Testis (tissue), 2 donors: ENCODE measurements at regions not wholly inside any gene's neighbourhood (a gene's known extent, or its start where the extent isn't known, plus 50 kb on each side); places are given as distances from the start of the nearest gene placed in this dataset.

Source experiments
- DNase-seq: peaks from one replicate; pipeline ENCODE4 v3.0.0-alpha.2; 2019
- H3K27ac ChIP-seq, 2 donors: fragments of 200-600 bp; sonication (generic); one replicate each; pipeline ENCODE4 v1.5.1; 2019
- H3K27me3 ChIP-seq: fragments of 200-600 bp; sonication (generic); one replicate; pipeline ENCODE4 v1.5.1; 2019
- H3K36me3 ChIP-seq: fragments of 200-600 bp; sonication (generic); one replicate; pipeline ENCODE4 v1.5.1; 2017; ENCODE audit warnings: low read depth; ENCODE audit errors: missing control alignments
- H3K4me1 ChIP-seq: fragments of 200-600 bp; sonication (generic); one replicate; pipeline ENCODE4 v1.5.1; 2019
- H3K4me3 ChIP-seq, 2 donors: fragments of 200-600 bp; sonication (generic); one replicate each; pipeline ENCODE4 v1.5.1; 2017 to 2019
- H3K9me3 ChIP-seq: fragments of 200-600 bp; sonication (generic); one replicate; pipeline ENCODE4 v1.5.1; 2017
- CTCF ChIP-seq, 3 experiments: fragments of 450-650 bp in 2 of 3; fragments of 200-600 bp in 1 of 3; sonication (generic) in 1 of 3; IDR thresholded peaks; one replicate each; pipeline ENCODE4 v1.5.1; 2016 to 2019; ENCODE audit warnings: antibody characterized with exemption in 3 of 3, mild to moderate bottlenecking in 2 of 3, moderate library complexity in 1 of 3
- POLR2A ChIP-seq: fragments of 450-650 bp; IDR thresholded peaks from one replicate; pipeline ENCODE4 v1.6.1; 2017; ENCODE audit warnings: antibody characterized with exemption, mild to moderate bottlenecking, moderate library complexity
- WGBS, 2 donors: methylation state at CpG; one replicate each; pipeline ENCODE4 v1.1.5; 2018; 5-methylcytosine and 5-hydroxymethylcytosine counted together
- intact Hi-C: fragments of 100-400 bp; cut with DNase I; formaldehyde crosslinking; loops from one replicate; pipeline ENCODE4 v1.15.1; 2023; ENCODE audit warnings: low total_unique reads

DNA sequence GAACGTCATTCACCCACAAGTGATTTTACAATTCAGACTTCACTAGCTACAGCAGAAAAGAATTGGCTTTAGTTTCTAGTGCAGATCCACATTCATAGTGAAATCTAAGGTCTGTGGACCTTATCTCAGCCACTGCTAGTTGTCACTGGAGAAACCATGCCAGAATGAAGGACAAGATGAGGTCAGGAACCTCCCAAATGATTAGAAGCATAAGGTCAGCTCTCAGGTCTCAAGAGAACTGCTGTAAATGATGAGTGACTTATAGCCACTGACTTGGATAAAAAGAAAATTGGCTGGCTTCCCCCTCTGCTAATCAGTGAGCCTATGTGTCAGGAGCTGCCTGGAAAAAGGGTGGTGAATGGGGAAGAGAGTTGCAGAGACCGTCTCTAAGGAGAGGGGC lies 265.3 kb upstream of the BMP2 start:
- H3K9me3 ChIP-seq, result no peaks in the 10 kb centered on the region
- H3K4me1 ChIP-seq, result no peaks in the 10 kb centered on the region
- no peaks in the 10 kb centered on the region for H3K36me3 ChIP-seq
- WGBS, 2 donors, result 48 to 51% methylated on average over 2 of the region's 2 CpGs
- intact Hi-C loops, result no loop called here
- no peak for DNase-seq
- H3K27me3 ChIP-seq, result no peaks in the 10 kb centered on the region
- H3K27ac ChIP-seq, result no peak overlapping the region
- no peak for TF ChIP-seq CTCF (IDR thresholded peaks at IDR 0.05)
- TF ChIP-seq POLR2A, result no peak
- no peak overlapping the region for H3K4me3 ChIP-seq

DNA sequence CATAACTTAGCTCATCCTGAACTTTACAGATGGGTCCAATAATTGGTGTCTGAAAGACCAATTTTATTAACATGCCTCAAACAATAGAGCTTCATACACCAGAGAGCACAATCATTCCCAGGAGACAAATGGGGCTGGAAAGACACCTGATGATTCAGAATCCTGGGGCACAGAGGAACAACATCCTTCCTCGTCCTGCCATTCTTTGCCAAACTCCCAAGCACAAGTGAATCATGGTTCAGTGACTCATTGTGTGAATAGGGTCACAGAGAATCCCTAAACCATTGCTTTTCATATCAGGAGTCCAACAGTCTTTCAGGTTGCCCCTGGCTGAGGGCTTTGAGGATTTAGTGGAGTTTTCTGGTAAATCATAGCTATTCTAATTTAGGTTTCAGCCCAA lies 266.4 kb upstream of the BMP2 start:
- Histone ChIP-seq H3K9me3 (no peaks in the 10 kb centered on the region), H3K4me1 (no peaks in the 10 kb centered on the region), H3K27ac (no peak overlapping the region), H3K36me3 (no peaks in the 10 kb centered on the region), H3K27me3 (no peaks in the 10 kb centered on the region), H3K4me3 (no peak overlapping the region)
- no peak for TF ChIP-seq POLR2A
- no peak for TF ChIP-seq CTCF (IDR thresholded peaks at IDR 0.05)
- intact Hi-C loops, result no loop called here
- WGBS, 2 donors, result 61 to 79% methylated on average over 1 of the region's 1 CpG
- DNase-seq, result no peak

GRCh38 chr20:6499566-6499965 lies 267.9 kb upstream of the BMP2 start:
- Histone ChIP-seq H3K27me3 (no peaks in the 10 kb centered on the region), H3K4me3 (no peak overlapping the region), H3K36me3 (no peaks in the 10 kb centered on the region), H3K4me1 (no peaks in the 10 kb centered on the region), H3K27ac (no peak overlapping the region), H3K9me3 (no peaks in the 10 kb centered on the region)
- intact Hi-C loops, result no loop called here
- TF ChIP-seq POLR2A (no peak), CTCF (IDR thresholded peaks at IDR 0.05) (no peak)
- no peak for DNase-seq

- intact Hi-C loops, result no loop called here
- H3K9me3 ChIP-seq, result no peaks in the 10 kb centered on the region
- no peak overlapping the region for H3K27ac ChIP-seq
- no peaks in the 10 kb centered on the region for H3K27me3 ChIP-seq
- no peak for TF ChIP-seq CTCF (IDR thresholded peaks at IDR 0.05)
- TF ChIP-seq POLR2A, result no peak
- no peak overlapping the region for H3K4me3 ChIP-seq
- DNase-seq, result no peak
- H3K36me3 ChIP-seq, result no peaks in the 10 kb centered on the region
- peaks cover 6% of the 10 kb centered on the region for H3K4me1 ChIP-seq
These were observed 270.6 kb upstream of the BMP2 start for GRCh38 chr20:6496874-6497273.

DNA sequence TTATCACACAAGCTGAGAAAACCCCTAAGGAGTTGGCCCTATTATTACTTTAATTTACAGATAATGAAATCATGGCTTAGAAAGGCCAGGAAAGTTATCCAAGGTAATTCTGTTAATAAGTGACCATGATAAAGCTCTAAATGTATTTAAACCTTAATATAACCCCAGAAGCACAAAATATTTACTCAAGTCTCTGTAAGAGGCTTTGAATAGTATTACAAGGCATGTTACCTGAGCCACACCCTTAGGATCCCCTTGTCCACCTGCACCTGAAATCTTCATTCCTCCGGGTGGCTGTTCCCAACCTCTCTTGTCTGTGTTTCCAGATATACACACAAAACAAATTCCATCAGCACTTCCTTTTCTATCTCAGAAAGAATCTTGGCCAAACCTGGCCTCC lies 271.6 kb upstream of the BMP2 start:
- DNase-seq, result no peak
- Histone ChIP-seq H3K27me3 (no peaks in the 10 kb centered on the region), H3K27ac (no peak overlapping the region), H3K4me3 (no peak overlapping the region), H3K36me3 (no peaks in the 10 kb centered on the region), H3K9me3 (no peaks in the 10 kb centered on the region), H3K4me1 (peaks cover 6% of the 10 kb centered on the region)
- TF ChIP-seq POLR2A (no peak), CTCF (IDR thresholded peaks at IDR 0.05) (no peak)
- intact Hi-C loops, result no loop called here
- 87 to 91% methylated on average over 1 of the region's 1 CpG for WGBS, 2 donors
